PC-3 (cell line): ENCODE measurements at regions not wholly inside any gene's neighbourhood (a gene's known extent, or its start where the extent isn't known, plus 50 kb on each side); places are given as distances from the start of the nearest gene placed in this dataset.
A peak's percentile ranks its signal among the peaks of the same experiment; 100 is the strongest.

Experiments used
- ATAC-seq: fragments of 200-7000 bp; cut with Tn5 transposase; 2 replicates; pipeline ENCODE4 v1.9.1; 2020; ENCODE audit warnings: mild to moderate bottlenecking, moderate library complexity
- BruUV-seq: library from RNA; stranded (reverse); fragments of 400-500 nt; replicated peaks from 2 replicates; lab custom pipeline; 2021; lab: Mats Ljungman, UMichigan
- CTCF ChIA-PET: fragments of 300-600 bp; sonication (Branson Sonifier 250); formaldehyde crosslinking; loops from one replicate; lab custom pipeline; 2022; ENCODE audit warnings: antibody characterized with exemption; lab: Charles Lee
- POLR2A ChIA-PET: fragments of 300-600 bp; sonication (Branson Sonifier 250); formaldehyde crosslinking; loops from one replicate; lab custom pipeline; 2022; ENCODE audit warnings: antibody characterized with exemption; ENCODE audit not compliant: unreplicated experiment; lab: Charles Lee
- DNase-seq: peaks from one replicate; pipeline ENCODE4 v3.0.0-alpha.2; 2015
- H2AFZ ChIP-seq: fragments of 300-600 bp; sonication (generic); 2 replicates; pipeline ENCODE4 v1.6.0; 2016; ENCODE audit warnings: antibody characterized with exemption, low read length
- H3F3A ChIP-seq: fragments of 300-600 bp; sonication (generic); one replicate; pipeline ENCODE4 v1.6.0; 2017; ENCODE audit warnings: antibody characterized with exemption, low read length, control low read depth, mild to moderate bottlenecking; ENCODE audit not compliant: unreplicated experiment
- H3K27ac ChIP-seq: fragments of 300-600 bp; sonication (generic); 2 replicates; pipeline ENCODE4 v1.5.1; 2016; ENCODE audit warnings: mild to moderate bottlenecking, low read length
- H3K27me3 ChIP-seq: fragments of 300-600 bp; sonication (generic); 2 replicates; pipeline ENCODE4 v1.6.1; 2016; ENCODE audit warnings: low read length, mixed read lengths
- H3K36me3 ChIP-seq: fragments of 300-600 bp; sonication (generic); 2 replicates; pipeline ENCODE4 v1.6.1; 2016; ENCODE audit warnings: low read depth, mixed run types, low read length, mixed read lengths
- H3K4me1 ChIP-seq: fragments of 300-600 bp; sonication (generic); 2 replicates; pipeline ENCODE4 v1.5.1; 2016; ENCODE audit warnings: low read length; ENCODE audit not compliant: insufficient read depth
- H3K4me2 ChIP-seq: fragments of 300-600 bp; sonication (generic); 2 replicates; pipeline ENCODE4 v1.6.0; 2016; ENCODE audit warnings: low read length
- H3K4me3 ChIP-seq: fragments of 300-600 bp; sonication (generic); 2 replicates; pipeline ENCODE4 v1.5.1; 2016; ENCODE audit warnings: mild to moderate bottlenecking, low read length, mixed read lengths
- H3K79me2 ChIP-seq: fragments of 300-600 bp; sonication (generic); 2 replicates; pipeline ENCODE4 v1.6.1; 2017; ENCODE audit warnings: low read length, mixed read lengths
- H3K9ac ChIP-seq: fragments of 300-600 bp; sonication (generic); 2 replicates; pipeline ENCODE4 v1.6.0; 2016; ENCODE audit warnings: mild to moderate bottlenecking, low read length
- H3K9me2 ChIP-seq: fragments of 300-600 bp; sonication (generic); replicated peaks from 2 replicates; pipeline ENCODE4 v1.6.1; 2016; ENCODE audit warnings: mixed run types, low read length, mixed read lengths
- H3K9me3 ChIP-seq: fragments of 300-600 bp; sonication (generic); 2 replicates; pipeline ENCODE4 v1.6.1; 2016; ENCODE audit warnings: low read length, mixed read lengths
- H4K20me1 ChIP-seq: fragments of 300-600 bp; sonication (generic); 2 replicates; pipeline ENCODE4 v1.6.1; 2016; ENCODE audit warnings: low read length, mixed read lengths
- EZH2 ChIP-seq: fragments of 300-600 bp; sonication (generic); IDR thresholded peaks from one replicate; pipeline ENCODE4 v1.6.1; 2017; ENCODE audit warnings: antibody characterized with exemption, mild to moderate bottlenecking, low read length; ENCODE audit not compliant: unreplicated experiment
- EZH2phosphoT487 ChIP-seq: fragments of 300-600 bp; sonication (generic); IDR thresholded peaks from 2 replicates; pipeline ENCODE4 v1.6.1; 2018; ENCODE audit warnings: mild to moderate bottlenecking, antibody characterized with exemption, low read length, borderline replicate concordance
- intact Hi-C: fragments of 100-400 bp; cut with micrococcal nuclease; formaldehyde crosslinking; loops from 2 replicates; pipeline ENCODE4 v1.9.0; 2023
- TF ChIP-seq, protein P1 (sequence below): fragments of 300-600 bp; sonication (generic); conservative IDR thresholded peaks from 2 replicates; pipeline ENCODE4 v1.5.1; 2017; ENCODE audit warnings: antibody characterized with exemption, low read depth, mild to moderate bottlenecking, low read length

DNA sequence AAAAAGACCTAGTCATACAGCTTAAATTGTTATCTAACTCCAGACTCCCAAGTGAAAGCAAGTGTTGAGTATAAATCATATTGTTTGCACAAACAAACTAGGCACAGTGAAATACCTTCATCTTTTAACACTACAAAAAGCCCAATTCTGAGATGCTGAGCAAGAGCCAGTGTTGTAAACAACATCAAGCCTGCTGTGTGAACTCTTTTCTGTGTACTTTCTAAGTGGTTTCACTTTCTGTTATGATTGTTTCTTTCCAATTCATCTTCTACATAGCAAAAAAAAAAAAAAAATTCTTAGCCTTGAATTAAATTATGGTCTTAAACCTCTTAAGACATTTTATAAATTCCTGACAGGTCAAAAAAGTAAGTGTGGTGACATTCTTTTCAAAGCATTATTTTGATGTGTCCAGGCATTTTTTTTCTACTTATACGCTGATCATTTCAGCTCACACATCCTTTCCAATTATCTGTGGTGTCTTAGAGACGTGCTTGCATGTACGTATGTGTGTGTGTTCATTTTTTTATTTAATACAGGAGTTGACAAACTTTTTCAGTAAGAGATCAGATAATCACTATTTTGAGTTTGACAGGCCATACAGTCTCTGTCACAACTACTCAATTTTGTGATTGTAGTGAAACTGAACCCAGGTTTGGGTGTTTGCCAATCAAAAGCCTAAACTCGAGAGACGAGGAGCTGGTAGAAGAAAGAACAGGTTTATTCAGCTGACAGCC is 556.1 kb downstream of the CDH9 start:
- H3K4me3 ChIP-seq: peak overlapping the region; percentile 67
- H3F3A ChIP-seq: no peaks in the 10 kb centered on the region
- peak overlapping the region; percentile 85 for H3K4me2 ChIP-seq
- BruUV-seq: no TSS peak
- no peaks in the 10 kb centered on the region for H3K79me2 ChIP-seq
- no peak overlapping the region for H3K27ac ChIP-seq
- H3K9me3 ChIP-seq: no peaks in the 10 kb centered on the region
- H3K9ac ChIP-seq: no peak overlapping the region
- peak overlapping the region; percentile 86 for H2AFZ ChIP-seq
- intact Hi-C loops: loop anchor here (2.0 to 10.0 kb wide), 3 partner anchors 151 to 937 kb away; no protein-coding TSS in a partner anchor
- no peaks in the 10 kb centered on the region for H3K36me3 ChIP-seq
- H3K9me2 ChIP-seq: no peaks in the 10 kb centered on the region
- ATAC-seq (peak; percentile 50), DNase-seq (peak; percentile 4)
- H3K4me1 ChIP-seq: no peaks in the 10 kb centered on the region
- TF ChIP-seq EZH2: no peak
- TF ChIP-seq, protein P1, sequence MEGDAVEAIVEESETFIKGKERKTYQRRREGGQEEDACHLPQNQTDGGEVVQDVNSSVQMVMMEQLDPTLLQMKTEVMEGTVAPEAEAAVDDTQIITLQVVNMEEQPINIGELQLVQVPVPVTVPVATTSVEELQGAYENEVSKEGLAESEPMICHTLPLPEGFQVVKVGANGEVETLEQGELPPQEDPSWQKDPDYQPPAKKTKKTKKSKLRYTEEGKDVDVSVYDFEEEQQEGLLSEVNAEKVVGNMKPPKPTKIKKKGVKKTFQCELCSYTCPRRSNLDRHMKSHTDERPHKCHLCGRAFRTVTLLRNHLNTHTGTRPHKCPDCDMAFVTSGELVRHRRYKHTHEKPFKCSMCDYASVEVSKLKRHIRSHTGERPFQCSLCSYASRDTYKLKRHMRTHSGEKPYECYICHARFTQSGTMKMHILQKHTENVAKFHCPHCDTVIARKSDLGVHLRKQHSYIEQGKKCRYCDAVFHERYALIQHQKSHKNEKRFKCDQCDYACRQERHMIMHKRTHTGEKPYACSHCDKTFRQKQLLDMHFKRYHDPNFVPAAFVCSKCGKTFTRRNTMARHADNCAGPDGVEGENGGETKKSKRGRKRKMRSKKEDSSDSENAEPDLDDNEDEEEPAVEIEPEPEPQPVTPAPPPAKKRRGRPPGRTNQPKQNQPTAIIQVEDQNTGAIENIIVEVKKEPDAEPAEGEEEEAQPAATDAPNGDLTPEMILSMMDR: no peak
- no peak for TF ChIP-seq EZH2phosphoT487
- CTCF ChIA-PET: no interaction called here
- no peaks in the 10 kb centered on the region for H4K20me1 ChIP-seq
- POLR2A ChIA-PET: no interaction called here
- no peaks in the 10 kb centered on the region for H3K27me3 ChIP-seq

GRCh38 chr5:26470439-26470838 is 567.9 kb downstream of the CDH9 start:
- H2AFZ ChIP-seq: no peak overlapping the region
- TF ChIP-seq, protein P1: no peak
- POLR2A ChIA-PET: no interaction called here
- no peak overlapping the region for H3K4me3 ChIP-seq
- CTCF ChIA-PET: no interaction called here
- H3K4me1 ChIP-seq: no peaks in the 10 kb centered on the region
- H3K9ac ChIP-seq: no peak overlapping the region
- BruUV-seq: no TSS peak
- H3K27me3 ChIP-seq: no peaks in the 10 kb centered on the region
- intact Hi-C loops: no loop called here
- no peaks in the 10 kb centered on the region for H3F3A ChIP-seq
- H3K9me2 ChIP-seq: no peaks in the 10 kb centered on the region
- DNase-seq: no peak
- ATAC-seq: no peak
- H3K79me2 ChIP-seq: no peaks in the 10 kb centered on the region
- H3K9me3 ChIP-seq: no peaks in the 10 kb centered on the region
- H3K36me3 ChIP-seq: no peaks in the 10 kb centered on the region
- no peaks in the 10 kb centered on the region for H4K20me1 ChIP-seq
- H3K4me2 ChIP-seq: no peak overlapping the region
- no peak overlapping the region for H3K27ac ChIP-seq

DNA sequence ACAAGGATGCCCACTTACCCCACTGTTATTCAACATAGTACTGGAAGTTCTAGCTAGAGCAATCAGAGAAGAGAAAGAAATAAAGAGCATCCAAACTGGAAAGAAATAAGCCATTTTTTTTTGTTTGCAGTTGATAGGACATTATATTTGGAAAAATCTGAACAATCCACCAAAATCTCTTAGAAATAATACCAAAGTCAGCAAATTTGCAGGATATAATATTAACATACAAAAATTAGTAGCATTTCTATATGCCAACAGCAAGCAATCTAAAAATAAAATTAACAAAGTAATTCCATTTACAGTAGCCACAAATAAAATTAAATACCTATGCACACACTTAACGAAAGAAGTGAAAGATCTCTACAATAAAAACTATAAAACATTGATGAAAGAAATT is 599.3 kb downstream of the CDH9 start:
- no peak overlapping the region for H3K4me3 ChIP-seq
- H3F3A ChIP-seq: no peaks in the 10 kb centered on the region
- H2AFZ ChIP-seq: no peak overlapping the region
- BruUV-seq: no TSS peak
- no peaks in the 10 kb centered on the region for H3K27me3 ChIP-seq
- ATAC-seq (no peak), DNase-seq (no peak)
- TF ChIP-seq, protein P1: no peak
- TF ChIP-seq EZH2phosphoT487 (no peak), EZH2 (no peak)
- POLR2A ChIA-PET: no interaction called here
- CTCF ChIA-PET: no interaction called here
- no peaks in the 10 kb centered on the region for H4K20me1 ChIP-seq
- H3K9me3 ChIP-seq: no peaks in the 10 kb centered on the region
- no peaks in the 10 kb centered on the region for H3K4me1 ChIP-seq
- H3K4me2 ChIP-seq: no peak overlapping the region
- no peak overlapping the region for H3K9ac ChIP-seq
- H3K79me2 ChIP-seq: no peaks in the 10 kb centered on the region
- intact Hi-C loops: no loop called here
- H3K9me2 ChIP-seq: no peaks in the 10 kb centered on the region
- H3K27ac ChIP-seq: no peak overlapping the region
- H3K36me3 ChIP-seq: no peaks in the 10 kb centered on the region
